Keratinocyte (primary cell): ENCODE measurements at regions not wholly inside any gene's neighbourhood (a gene's known extent, or its start where the extent isn't known, plus 50 kb on each side); places are given as distances from the start of the nearest gene placed in this dataset.

Source experiments
- DNase-seq: peaks from one replicate; pipeline ENCODE4 v3.0.0-alpha.2; 2011; ENCODE audit warnings: low read depth, missing footprints, low spot score
- FAIRE-seq: peaks from 2 replicates; lab custom pipeline; 2011; peaks lifted over from hg19 to GRCh38; lab: Jason Lieb, UNC
- H2AFZ ChIP-seq: 2 replicates; pipeline ENCODE4 v1.6.0; 2012; ENCODE audit warnings: low read length, control low read depth, inconsistent platforms; ENCODE audit not compliant: control insufficient read depth
- H3K27ac ChIP-seq: 2 replicates; pipeline ENCODE4 v1.5.1; 2011; ENCODE audit warnings: low read length; ENCODE audit not compliant: control insufficient read depth, insufficient read depth
- H3K27me3 ChIP-seq: 3 replicates; pipeline ENCODE4 v1.6.0; 2011; ENCODE audit warnings: low read length; ENCODE audit not compliant: control insufficient read depth, insufficient read depth; ENCODE audit errors: extremely low read depth
- H3K36me3 ChIP-seq, 2 experiments: 2 replicates in 1 of 2; 3 replicates in 1 of 2; pipeline ENCODE4 v1.5.1; 2011; ENCODE audit warnings: low read length in 2 of 2, mild to moderate bottlenecking in 1 of 2; ENCODE audit not compliant: control insufficient read depth in 2 of 2, insufficient read depth in 2 of 2; ENCODE audit errors: extremely low read depth in 1 of 2
- H3K4me1 ChIP-seq: 3 replicates; pipeline ENCODE4 v1.5.1; 2011; ENCODE audit warnings: low read length; ENCODE audit not compliant: control insufficient read depth, insufficient read depth; ENCODE audit errors: extremely low read depth
- H3K4me2 ChIP-seq: 3 replicates; pipeline ENCODE4 v1.6.0; 2011; ENCODE audit warnings: low read depth, low read length; ENCODE audit not compliant: control insufficient read depth, insufficient read depth; ENCODE audit errors: extremely low read depth
- H3K4me3 ChIP-seq, 3 experiments: fragments of 200-600 bp in 1 of 3; sonication (generic) in 1 of 3; 2 replicates in 2 of 3; 3 replicates in 1 of 3; pipeline ENCODE4 v1.5.1; 2011 to 2016; ENCODE audit warnings: low read length in 3 of 3, mild to moderate bottlenecking in 3 of 3, control low read depth in 2 of 3, inconsistent platforms in 1 of 3, low read depth in 1 of 3, mixed read lengths in 1 of 3, mixed run types in 1 of 3, moderate library complexity in 1 of 3; ENCODE audit not compliant: control insufficient read depth in 2 of 3, insufficient read depth in 2 of 3; ENCODE audit errors: extremely low read depth in 1 of 3
- H3K79me2 ChIP-seq: 2 replicates; pipeline ENCODE4 v1.6.0; 2012; ENCODE audit warnings: low read length; ENCODE audit not compliant: control insufficient read depth, insufficient read depth
- H3K9ac ChIP-seq: 3 replicates; pipeline ENCODE4 v1.6.0; 2011; ENCODE audit warnings: low read length; ENCODE audit not compliant: control insufficient read depth, insufficient read depth; ENCODE audit errors: extremely low read depth
- H3K9me1 ChIP-seq: 3 replicates; pipeline ENCODE4 v1.6.0; 2011; ENCODE audit warnings: low read length; ENCODE audit not compliant: control insufficient read depth, insufficient read depth; ENCODE audit errors: extremely low read depth
- H3K9me3 ChIP-seq: 2 replicates; pipeline ENCODE4 v1.5.1; 2012; ENCODE audit warnings: low read depth, low read length; ENCODE audit not compliant: control insufficient read depth
- H4K20me1 ChIP-seq: 3 replicates; pipeline ENCODE4 v1.6.0; 2011; ENCODE audit warnings: low read length; ENCODE audit not compliant: control insufficient read depth, insufficient read depth; ENCODE audit errors: extremely low read depth
- CTCF ChIP-seq, 3 experiments: IDR thresholded peaks in 1 of 3; conservative IDR thresholded peaks in 1 of 3; optimal IDR thresholded peaks in 1 of 3; 2 replicates in 2 of 3; 3 replicates in 1 of 3; pipeline versions ENCODE3 to v1.5.1; 2011; ENCODE audit warnings: low read length in 3 of 3, mild to moderate bottlenecking in 3 of 3, moderate library complexity in 2 of 3, control low read depth in 1 of 3, inconsistent platforms in 1 of 3; ENCODE audit not compliant: insufficient read depth in 2 of 3; ENCODE audit errors: extremely low read depth in 1 of 3
- EZH2 ChIP-seq: IDR thresholded peaks from one replicate; pipeline ENCODE4 v1.6.1; 2012; ENCODE audit warnings: inconsistent platforms, mild to moderate bottlenecking, low read length, moderate library complexity
- dilution Hi-C: fragments of 300-500 bp; cut with MboI; formaldehyde crosslinking; loops from one replicate; pipeline ENCODE4 v1.7.0; 2020; ENCODE audit warnings: low sequenced_read_pairs; ENCODE audit not compliant: extremely low pct_ligation_motif_present

GRCh38 chr9:4421847-4422246 is 68.4 kb upstream of the SLC1A1 start:
- Histone ChIP-seq H3K27ac (no peak overlapping the region), H3K9me1 (no peaks in the 10 kb centered on the region), H3K9me3 (no peaks in the 10 kb centered on the region), H4K20me1 (no peaks in the 10 kb centered on the region), H3K9ac (no peak overlapping the region), H3K27me3 (no peaks in the 10 kb centered on the region), H3K79me2 (no peaks in the 10 kb centered on the region), H3K4me1 (no peaks in the 10 kb centered on the region), H2AFZ (no peak overlapping the region), H3K4me3 (no peak overlapping the region), H3K36me3 (no peaks in the 10 kb centered on the region), H3K4me2 (no peak overlapping the region)
- no peak for TF ChIP-seq EZH2
- no peak for TF ChIP-seq CTCF (optimal IDR thresholded peaks at IDR 0.05 in 1 of 3, IDR thresholded peaks at IDR 0.05 in 1 of 3, conservative IDR thresholded peaks at IDR 0.05 in 1 of 3; ENCODE audit: extremely low read depth in 1 of 3, insufficient read depth in 2 of 3, low read length in 3 of 3)
- FAIRE-seq (no peak), DNase-seq (no peak)
- dilution Hi-C loops = no loop called here

GRCh38 chr9:4420351-4420750 is 69.9 kb upstream of the SLC1A1 start:
- no peaks in the 10 kb centered on the region for H4K20me1 ChIP-seq
- DNase-seq = no peak
- no peak overlapping the region for H3K9ac ChIP-seq
- dilution Hi-C loops = no loop called here
- no peak overlapping the region for H3K4me3 ChIP-seq
- H3K36me3 ChIP-seq = no peaks in the 10 kb centered on the region
- no peaks in the 10 kb centered on the region for H3K27me3 ChIP-seq
- no peak for TF ChIP-seq CTCF (optimal IDR thresholded peaks at IDR 0.05 in 1 of 3, IDR thresholded peaks at IDR 0.05 in 1 of 3, conservative IDR thresholded peaks at IDR 0.05 in 1 of 3; ENCODE audit: extremely low read depth in 1 of 3, insufficient read depth in 2 of 3, low read length in 3 of 3)
- no peak for TF ChIP-seq EZH2
- H3K9me3 ChIP-seq = no peaks in the 10 kb centered on the region
- H3K4me2 ChIP-seq = no peak overlapping the region
- H3K79me2 ChIP-seq = no peaks in the 10 kb centered on the region
- H3K9me1 ChIP-seq = no peaks in the 10 kb centered on the region
- H3K4me1 ChIP-seq = no peaks in the 10 kb centered on the region
- H2AFZ ChIP-seq = no peak overlapping the region
- no peak for FAIRE-seq
- H3K27ac ChIP-seq = no peak overlapping the region
